ENCODE measurements at regions not wholly inside any gene's neighbourhood (a gene's known extent, or its start where the extent isn't known, plus 50 kb on each side); places are given as distances from the start of the nearest gene placed in this dataset.

GRCh38 chr4:151574968-151575367, 166.0 kb downstream of the FHIP1A start:
- no peak for TF ChIP-seq CTCF (IDR thresholded peaks at IDR 0.05 in 8 of 11, conservative IDR thresholded peaks at IDR 0.05 in 3 of 11)
- no peak for TF ChIP-seq POLR2AphosphoS5 (IDR thresholded peaks at IDR 0.05)
- TF ChIP-seq POLR2A (IDR thresholded peaks at IDR 0.05) = no peak
- Histone ChIP-seq H3K9me3 (no peaks in the 10 kb centered on the region), H3K4me1 (peaks cover 0 to 9% (median 0%) of the 10 kb centered on the region in 6 donors), H3K27me3 (replicated peaks in 1 of 7) (no peaks in the 10 kb centered on the region), H3K4me3 (no peak overlapping the region), H3K36me3 (no peaks in the 10 kb centered on the region), H3K27ac (peak overlapping the region in 4 of 8 donors; percentile 30 to 79 (median 54))
- intact Hi-C loops (cut with DNase I; ENCODE audit: low total_unique reads) = no loop called here
- DNase-seq = no peak

- intact Hi-C loops (cut with DNase I; ENCODE audit: low total_unique reads) = no loop called here
- TF ChIP-seq CTCF (IDR thresholded peaks at IDR 0.05 in 8 of 11, conservative IDR thresholded peaks at IDR 0.05 in 3 of 11) (no peak), POLR2AphosphoS5 (IDR thresholded peaks at IDR 0.05) (no peak), POLR2A (IDR thresholded peaks at IDR 0.05) (no peak)
- no peaks in the 10 kb centered on the region for H3K9me3 ChIP-seq
These were observed 166.7 kb downstream of the FHIP1A start for GRCh38 chr4:151575646-151576045.

GRCh38 chr4:151576627-151577026, 167.7 kb downstream of the FHIP1A start:
- intact Hi-C loops (cut with DNase I; ENCODE audit: low total_unique reads) = no loop called here
- H3K4me3 ChIP-seq = no peak overlapping the region
- 41 to 63% (median 49%) methylated on average over 1 of the region's 1 CpG for WGBS, 5 donors
- H3K36me3 ChIP-seq = no peaks in the 10 kb centered on the region
- no peak for DNase-seq
- H3K9me3 ChIP-seq = no peaks in the 10 kb centered on the region
- H3K4me1 ChIP-seq = peaks cover 0 to 9% (median 0%) of the 10 kb centered on the region in 6 donors
- H3K27me3 ChIP-seq (replicated peaks in 1 of 7) = no peaks in the 10 kb centered on the region
- TF ChIP-seq POLR2A (IDR thresholded peaks at IDR 0.05) (no peak), CTCF (IDR thresholded peaks at IDR 0.05 in 8 of 11, conservative IDR thresholded peaks at IDR 0.05 in 3 of 11) (no peak), POLR2AphosphoS5 (IDR thresholded peaks at IDR 0.05) (no peak)
- H3K27ac ChIP-seq = peak overlapping the region in 7 of 8 donors; percentile 5 to 79 (median 52)

More at GRCh38 chr4:151575646-151576045, 166.7 kb downstream of the FHIP1A start:
- peak overlapping the region in 5 of 8 donors; percentile 46 to 79 (median 53) for H3K27ac ChIP-seq
- no peak overlapping the region for H3K4me3 ChIP-seq
- 85 to 97% (median 87%) methylated on average over 3 of the region's 3 CpGs for WGBS, 5 donors
- no peaks in the 10 kb centered on the region for H3K36me3 ChIP-seq
- DNase-seq = no peak
- H3K27me3 ChIP-seq (replicated peaks in 1 of 7) = no peaks in the 10 kb centered on the region
- H3K4me1 ChIP-seq = peaks cover 0 to 9% (median 0%) of the 10 kb centered on the region in 6 donors

- intact Hi-C loops (cut with DNase I; ENCODE audit: low total_unique reads) = no loop called here
- no peak for DNase-seq
- no peaks in the 10 kb centered on the region for H3K9me3 ChIP-seq
- H3K27ac ChIP-seq = no peak overlapping the region
- no peak overlapping the region for H3K4me3 ChIP-seq
- no peaks in the 10 kb centered on the region for H3K36me3 ChIP-seq
- 69 to 80% (median 74%) methylated on average over 2 of the region's 2 CpGs for WGBS, 5 donors
- no peaks in the 10 kb centered on the region for H3K27me3 ChIP-seq (replicated peaks in 1 of 7)
- TF ChIP-seq POLR2AphosphoS5 (IDR thresholded peaks at IDR 0.05) (no peak), POLR2A (IDR thresholded peaks at IDR 0.05) (no peak), CTCF (IDR thresholded peaks at IDR 0.05 in 8 of 11, conservative IDR thresholded peaks at IDR 0.05 in 3 of 11) (no peak)
- no peaks in the 10 kb centered on the region for H3K4me1 ChIP-seq
These were observed 172.6 kb downstream of the FHIP1A start for GRCh38 chr4:151581570-151581969.
